Mammary epithelial cell (primary cell): ENCODE measurements at regions not wholly inside any gene's neighbourhood (a gene's known extent, or its start where the extent isn't known, plus 50 kb on each side); places are given as distances from the start of the nearest gene placed in this dataset.
"Not testable (repeated sequence)": the region's sequence is repeated elsewhere in the genome, so short reads cannot be mapped to it uniquely, and the experiment has no call there.

ENCODE experiments used
- EZH2 ChIP-seq: IDR thresholded peaks from 2 replicates; pipeline ENCODE4 v1.6.1; 2012; ENCODE audit warnings: low read length, inconsistent platforms, borderline replicate concordance
- TF ChIP-seq, protein P1 (sequence below), 2 donors: IDR thresholded peaks in 1 of 2; conservative IDR thresholded peaks in 1 of 2; 2 replicates each; pipeline ENCODE4 v1.5.1; 2011 to 2012; ENCODE audit warnings: inconsistent platforms in 2 of 2, low read length in 2 of 2, mild to moderate bottlenecking in 2 of 2, control low read depth in 1 of 2, low read depth in 1 of 2; ENCODE audit not compliant: insufficient read depth in 1 of 2; ENCODE audit errors: extremely low read depth in 1 of 2

DNA sequence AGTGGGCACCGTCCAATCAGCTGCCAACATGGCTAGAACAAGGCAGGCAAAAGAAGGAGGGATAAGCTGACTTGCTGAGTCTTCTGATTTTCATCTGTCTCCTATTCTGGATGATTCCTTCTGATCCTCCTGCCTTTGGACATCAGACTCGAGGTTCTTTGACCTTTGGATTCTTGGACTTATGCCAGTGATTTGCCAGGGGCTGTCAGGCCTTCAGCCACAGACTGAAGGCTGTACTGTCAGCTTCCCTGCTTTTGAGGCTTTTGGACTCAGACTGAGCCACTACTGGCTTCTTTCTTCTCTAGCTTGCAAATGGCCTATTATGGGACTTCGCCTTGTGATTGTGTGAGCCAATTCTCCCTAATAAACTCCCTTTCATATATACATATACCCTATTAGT is 146.8 kb upstream of the IFNE start:
- TF ChIP-seq, protein P1, sequence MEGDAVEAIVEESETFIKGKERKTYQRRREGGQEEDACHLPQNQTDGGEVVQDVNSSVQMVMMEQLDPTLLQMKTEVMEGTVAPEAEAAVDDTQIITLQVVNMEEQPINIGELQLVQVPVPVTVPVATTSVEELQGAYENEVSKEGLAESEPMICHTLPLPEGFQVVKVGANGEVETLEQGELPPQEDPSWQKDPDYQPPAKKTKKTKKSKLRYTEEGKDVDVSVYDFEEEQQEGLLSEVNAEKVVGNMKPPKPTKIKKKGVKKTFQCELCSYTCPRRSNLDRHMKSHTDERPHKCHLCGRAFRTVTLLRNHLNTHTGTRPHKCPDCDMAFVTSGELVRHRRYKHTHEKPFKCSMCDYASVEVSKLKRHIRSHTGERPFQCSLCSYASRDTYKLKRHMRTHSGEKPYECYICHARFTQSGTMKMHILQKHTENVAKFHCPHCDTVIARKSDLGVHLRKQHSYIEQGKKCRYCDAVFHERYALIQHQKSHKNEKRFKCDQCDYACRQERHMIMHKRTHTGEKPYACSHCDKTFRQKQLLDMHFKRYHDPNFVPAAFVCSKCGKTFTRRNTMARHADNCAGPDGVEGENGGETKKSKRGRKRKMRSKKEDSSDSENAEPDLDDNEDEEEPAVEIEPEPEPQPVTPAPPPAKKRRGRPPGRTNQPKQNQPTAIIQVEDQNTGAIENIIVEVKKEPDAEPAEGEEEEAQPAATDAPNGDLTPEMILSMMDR (conservative IDR thresholded peaks at IDR 0.05 in 1 of 2, IDR thresholded peaks at IDR 0.05 in 1 of 2; ENCODE audit: extremely low read depth in 1 of 2, insufficient read depth in 1 of 2, low read depth in 1 of 2, low read length in 2 of 2): not testable (repeated sequence)
- TF ChIP-seq EZH2: not testable (repeated sequence)
